GM18858 (cell line): ENCODE measurements at regions not wholly inside any gene's neighbourhood (a gene's known extent, or its start where the extent isn't known, plus 50 kb on each side); places are given as distances from the start of the nearest gene placed in this dataset.
"Not testable (repeated sequence)": the region's sequence is repeated elsewhere in the genome, so short reads cannot be mapped to it uniquely, and the experiment has no call there.

Source experiments
- ATAC-seq: cut with Tn5 transposase; IDR thresholded peaks from one replicate; pipeline ENCODE4 v1.9.1; 2021; ENCODE audit not compliant: unreplicated experiment

- no peak for ATAC-seq
These were observed 723.8 kb downstream of the DIAPH3 start for GRCh38 chr13:59439776-59440428.

- not testable (repeated sequence) for ATAC-seq
These were observed 722.7 kb downstream of the DIAPH3 start for GRCh38 chr13:59441068-59441467.

GRCh38 chr13:59441596-59442280 lies 722.0 kb downstream of the DIAPH3 start:
- ATAC-seq: no peak

GRCh38 chr13:59442461-59442860 lies 721.3 kb downstream of the DIAPH3 start:
- ATAC-seq: no peak

GRCh38 chr13:59442944-59443486 lies 720.7 kb downstream of the DIAPH3 start:
- ATAC-seq: no peak

- no peak for ATAC-seq
These were observed 719.4 kb downstream of the DIAPH3 start for GRCh38 chr13:59444210-59444857.

- no peak for ATAC-seq
These were observed 717.9 kb downstream of the DIAPH3 start for GRCh38 chr13:59445812-59446211.

GRCh38 chr13:59446391-59446790 lies 717.3 kb downstream of the DIAPH3 start:
- ATAC-seq: no peak

- ATAC-seq: no peak
These were observed 716.7 kb downstream of the DIAPH3 start for GRCh38 chr13:59447031-59447430.

GRCh38 chr13:59447846-59448620 lies 715.7 kb downstream of the DIAPH3 start:
- ATAC-seq: no peak

GRCh38 chr13:59449750-59450149 lies 714.0 kb downstream of the DIAPH3 start:
- ATAC-seq: no peak

GRCh38 chr13:59450229-59450628 lies 713.5 kb downstream of the DIAPH3 start:
- no peak for ATAC-seq

GRCh38 chr13:59451236-59451635 lies 712.5 kb downstream of the DIAPH3 start:
- ATAC-seq: no peak

GRCh38 chr13:59452189-59452890 lies 711.4 kb downstream of the DIAPH3 start:
- no peak for ATAC-seq

- no peak for ATAC-seq
These were observed 704.7 kb downstream of the DIAPH3 start for GRCh38 chr13:59458908-59459579.

GRCh38 chr13:59459972-59460371 lies 703.8 kb downstream of the DIAPH3 start:
- no peak for ATAC-seq

- no peak for ATAC-seq
These were observed 702.3 kb downstream of the DIAPH3 start for GRCh38 chr13:59461411-59461810.

- no peak for ATAC-seq
These were observed 700.7 kb downstream of the DIAPH3 start for GRCh38 chr13:59463023-59463422.

- no peak for ATAC-seq
These were observed 698.8 kb downstream of the DIAPH3 start for GRCh38 chr13:59464926-59465325.

GRCh38 chr13:59468396-59468795 lies 695.3 kb downstream of the DIAPH3 start:
- ATAC-seq: no peak
